KMS-11 (cell line): ENCODE measurements at regions not wholly inside any gene's neighbourhood (a gene's known extent, or its start where the extent isn't known, plus 50 kb on each side); places are given as distances from the start of the nearest gene placed in this dataset.

ENCODE experiments used
- H2AFZ ChIP-seq: fragments of 200-600 bp; sonication (generic); 2 replicates; pipeline ENCODE4 v1.6.1; 2016; ENCODE audit warnings: antibody characterized with exemption, mixed run types, low read depth
- H3K27ac ChIP-seq: fragments of 200-600 bp; sonication (generic); 2 replicates; pipeline ENCODE4 v1.6.1; 2016; ENCODE audit warnings: mild to moderate bottlenecking, mixed run types
- H3K27me3 ChIP-seq: fragments of 200-600 bp; sonication (generic); 2 replicates; pipeline ENCODE4 v1.6.1; 2017; ENCODE audit warnings: mild to moderate bottlenecking, low read depth, mixed run types, moderate library complexity; ENCODE audit not compliant: insufficient read depth
- H3K36me3 ChIP-seq: fragments of 200-600 bp; sonication (generic); 2 replicates; pipeline ENCODE4 v1.6.1; 2017; ENCODE audit warnings: mild to moderate bottlenecking, mixed run types; ENCODE audit not compliant: insufficient read depth
- H3K4me1 ChIP-seq: fragments of 200-600 bp; sonication (generic); 2 replicates; pipeline ENCODE4 v1.6.1; 2016; ENCODE audit warnings: mild to moderate bottlenecking, low read depth, mixed run types; ENCODE audit not compliant: poor library complexity, severe bottlenecking
- H3K4me2 ChIP-seq: fragments of 200-600 bp; sonication (generic); 2 replicates; pipeline ENCODE4 v1.7.0; 2016; ENCODE audit warnings: mild to moderate bottlenecking, mixed run types
- H3K4me3 ChIP-seq: fragments of 200-600 bp; sonication (generic); IDR thresholded peaks from 2 replicates; pipeline ENCODE4 v1.6.1; 2017; ENCODE audit warnings: low read depth, low read length, mixed read lengths; ENCODE audit not compliant: insufficient read depth
- H3K79me2 ChIP-seq: fragments of 200-600 bp; sonication (generic); 2 replicates; pipeline ENCODE4 v1.6.1; 2016; ENCODE audit warnings: low read depth, mixed run types; ENCODE audit not compliant: insufficient read depth
- H3K9ac ChIP-seq: fragments of 200-600 bp; sonication (generic); 2 replicates; pipeline ENCODE4 v1.6.1; 2016; ENCODE audit warnings: mild to moderate bottlenecking, mixed run types
- H4K20me1 ChIP-seq: fragments of 200-600 bp; sonication (generic); 2 replicates; pipeline ENCODE4 v1.6.1; 2016; ENCODE audit warnings: mild to moderate bottlenecking, mixed run types; ENCODE audit not compliant: insufficient read depth
- TF ChIP-seq, protein P1 (sequence below): fragments of 200-600 bp; sonication (generic); conservative IDR thresholded peaks from 2 replicates; pipeline ENCODE4 v1.6.1; 2017; ENCODE audit warnings: low read depth, mild to moderate bottlenecking, antibody characterized with exemption, low read length, moderate library complexity, mixed read lengths

- TF ChIP-seq, protein P1, sequence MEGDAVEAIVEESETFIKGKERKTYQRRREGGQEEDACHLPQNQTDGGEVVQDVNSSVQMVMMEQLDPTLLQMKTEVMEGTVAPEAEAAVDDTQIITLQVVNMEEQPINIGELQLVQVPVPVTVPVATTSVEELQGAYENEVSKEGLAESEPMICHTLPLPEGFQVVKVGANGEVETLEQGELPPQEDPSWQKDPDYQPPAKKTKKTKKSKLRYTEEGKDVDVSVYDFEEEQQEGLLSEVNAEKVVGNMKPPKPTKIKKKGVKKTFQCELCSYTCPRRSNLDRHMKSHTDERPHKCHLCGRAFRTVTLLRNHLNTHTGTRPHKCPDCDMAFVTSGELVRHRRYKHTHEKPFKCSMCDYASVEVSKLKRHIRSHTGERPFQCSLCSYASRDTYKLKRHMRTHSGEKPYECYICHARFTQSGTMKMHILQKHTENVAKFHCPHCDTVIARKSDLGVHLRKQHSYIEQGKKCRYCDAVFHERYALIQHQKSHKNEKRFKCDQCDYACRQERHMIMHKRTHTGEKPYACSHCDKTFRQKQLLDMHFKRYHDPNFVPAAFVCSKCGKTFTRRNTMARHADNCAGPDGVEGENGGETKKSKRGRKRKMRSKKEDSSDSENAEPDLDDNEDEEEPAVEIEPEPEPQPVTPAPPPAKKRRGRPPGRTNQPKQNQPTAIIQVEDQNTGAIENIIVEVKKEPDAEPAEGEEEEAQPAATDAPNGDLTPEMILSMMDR: no peak
- no peak overlapping the region for H3K4me3 ChIP-seq
- no peak overlapping the region for H2AFZ ChIP-seq
- no peaks in the 10 kb centered on the region for H3K4me1 ChIP-seq
- no peak overlapping the region for H3K9ac ChIP-seq
- no peak overlapping the region for H3K4me2 ChIP-seq
- H3K27me3 ChIP-seq: no peaks in the 10 kb centered on the region
- no peaks in the 10 kb centered on the region for H3K36me3 ChIP-seq
- no peaks in the 10 kb centered on the region for H3K79me2 ChIP-seq
- no peak overlapping the region for H3K27ac ChIP-seq
- H4K20me1 ChIP-seq: no peaks in the 10 kb centered on the region
Observed at GRCh38 chr6:24060982-24061754, 64.8 kb upstream of the NRSN1 start.

- Histone ChIP-seq H3K4me2 (no peak overlapping the region), H3K4me1 (no peaks in the 10 kb centered on the region), H3K9ac (no peak overlapping the region), H3K4me3 (no peak overlapping the region), H3K36me3 (no peaks in the 10 kb centered on the region), H4K20me1 (no peaks in the 10 kb centered on the region), H3K79me2 (no peaks in the 10 kb centered on the region), H3K27ac (no peak overlapping the region), H3K27me3 (no peaks in the 10 kb centered on the region), H2AFZ (no peak overlapping the region)
- TF ChIP-seq, protein P1: 0 out of 2 replicates have a peak, but pooled peaks have one; percentile 26
Observed at GRCh38 chr6:24064106-24064505, 61.9 kb upstream of the NRSN1 start.

DNA sequence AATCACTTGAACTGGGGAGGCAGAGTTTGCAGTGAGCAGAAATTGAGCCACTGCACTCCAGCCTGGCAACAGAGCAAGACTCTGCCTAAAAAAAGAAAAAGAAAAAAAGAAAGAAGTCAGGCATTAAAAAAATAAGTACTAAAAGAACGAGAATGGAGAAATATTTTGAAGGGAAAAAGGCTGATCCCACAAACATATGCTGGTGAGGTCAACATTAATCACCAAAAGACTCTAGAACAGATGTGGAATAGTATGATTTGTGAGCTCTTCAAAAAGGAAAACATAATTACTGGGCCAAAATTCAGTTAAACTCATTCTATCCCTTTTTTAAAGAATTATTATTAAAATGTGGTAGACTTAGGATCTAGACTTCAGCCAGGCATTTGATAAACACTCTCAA, 61.2 kb upstream of the NRSN1 start:
- Histone ChIP-seq H3K4me2 (no peak overlapping the region), H4K20me1 (no peaks in the 10 kb centered on the region), H3K9ac (no peak overlapping the region), H2AFZ (no peak overlapping the region), H3K36me3 (no peaks in the 10 kb centered on the region), H3K79me2 (no peaks in the 10 kb centered on the region), H3K27ac (no peak overlapping the region), H3K4me1 (no peaks in the 10 kb centered on the region), H3K4me3 (no peak overlapping the region), H3K27me3 (no peaks in the 10 kb centered on the region)
- TF ChIP-seq, protein P1: no peak

DNA sequence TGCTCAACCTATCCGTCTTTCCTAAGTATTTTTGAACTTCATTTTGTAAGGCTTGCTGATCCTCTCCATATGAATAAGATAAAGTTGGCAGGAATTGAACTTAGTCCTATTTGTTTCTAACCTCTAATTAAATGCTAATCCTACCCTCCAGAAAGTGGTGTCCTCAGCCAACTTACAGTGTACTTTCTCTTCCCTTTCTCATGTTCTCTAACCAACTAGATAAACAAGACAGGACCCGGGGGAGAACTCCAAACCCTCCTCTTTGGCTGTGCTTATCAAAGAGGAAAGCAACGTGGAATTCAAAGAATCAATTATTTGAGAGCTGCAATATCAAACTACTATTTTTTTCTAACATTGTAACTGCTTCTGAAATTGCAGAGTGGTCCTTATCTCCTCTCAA, 56.5 kb upstream of the NRSN1 start:
- Histone ChIP-seq H3K4me3 (no peak overlapping the region), H3K79me2 (no peaks in the 10 kb centered on the region), H3K4me1 (no peaks in the 10 kb centered on the region), H3K27me3 (no peaks in the 10 kb centered on the region), H3K27ac (no peak overlapping the region), H3K36me3 (no peaks in the 10 kb centered on the region), H4K20me1 (no peaks in the 10 kb centered on the region), H2AFZ (no peak overlapping the region), H3K9ac (no peak overlapping the region), H3K4me2 (no peak overlapping the region)
- TF ChIP-seq, protein P1: no peak
